ENCODE measurements at regions not wholly inside any gene's neighbourhood (a gene's known extent, or its start where the extent isn't known, plus 50 kb on each side); places are given as distances from the start of the nearest gene placed in this dataset.

GRCh38 chr5:88613051-88613450, 269.9 kb downstream of the MEF2C start:
- DNase-seq (ENCODE audit: low read depth): no peak
- H3K4me3 ChIP-seq (ENCODE audit: low read depth, low read length): no peak overlapping the region
- TF ChIP-seq CTCF (conservative IDR thresholded peaks at IDR 0.05; ENCODE audit: low read depth, low read length): no peak

- no peak overlapping the region for H3K4me3 ChIP-seq (ENCODE audit: low read depth, low read length)
- no peak for TF ChIP-seq CTCF (conservative IDR thresholded peaks at IDR 0.05; ENCODE audit: low read depth, low read length)
- no peak for DNase-seq (ENCODE audit: low read depth)
Measured at GRCh38 chr5:88610586-88610985, 272.4 kb downstream of the MEF2C start.

- DNase-seq (ENCODE audit: low read depth): no peak
- no peak for TF ChIP-seq CTCF (conservative IDR thresholded peaks at IDR 0.05; ENCODE audit: low read depth, low read length)
- no peak overlapping the region for H3K4me3 ChIP-seq (ENCODE audit: low read depth, low read length)
Measured at GRCh38 chr5:88607492-88607891, 275.5 kb downstream of the MEF2C start.

DNA sequence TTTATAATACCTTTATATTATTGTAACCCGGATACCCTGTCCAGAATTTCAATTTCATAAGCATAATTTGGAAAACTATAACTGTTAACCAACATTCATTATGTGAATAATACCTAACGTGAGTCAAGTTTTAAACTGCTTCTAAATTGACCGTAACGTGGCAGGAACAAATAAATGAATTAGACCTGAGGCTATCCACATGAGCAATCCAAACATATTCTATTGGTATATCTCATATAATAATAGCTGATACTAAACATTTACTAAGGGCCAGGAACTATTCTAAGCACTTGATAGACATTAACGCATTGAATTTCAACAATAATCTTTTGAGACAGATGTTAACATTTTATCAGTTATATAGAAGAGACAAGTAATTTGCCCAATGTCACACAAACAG, 276.4 kb downstream of the MEF2C start:
- no peak for TF ChIP-seq CTCF (conservative IDR thresholded peaks at IDR 0.05; ENCODE audit: low read depth, low read length)
- no peak overlapping the region for H3K4me3 ChIP-seq (ENCODE audit: low read depth, low read length)
- DNase-seq (ENCODE audit: low read depth): no peak

- H3K4me3 ChIP-seq (ENCODE audit: low read depth, low read length): no peak overlapping the region
- DNase-seq (ENCODE audit: low read depth): no peak
- no peak for TF ChIP-seq CTCF (conservative IDR thresholded peaks at IDR 0.05; ENCODE audit: low read depth, low read length)
Measured at GRCh38 chr5:88606173-88606572, 276.8 kb downstream of the MEF2C start.

- TF ChIP-seq CTCF (conservative IDR thresholded peaks at IDR 0.05; ENCODE audit: low read depth, low read length): peak; percentile 57
- no peak for DNase-seq (ENCODE audit: low read depth)
- H3K4me3 ChIP-seq (ENCODE audit: low read depth, low read length): no peak overlapping the region
Measured at GRCh38 chr5:88602584-88602983, 280.4 kb downstream of the MEF2C start.

- no peak for DNase-seq (ENCODE audit: low read depth)
- no peak overlapping the region for H3K4me3 ChIP-seq (ENCODE audit: low read depth, low read length)
- no peak for TF ChIP-seq CTCF (conservative IDR thresholded peaks at IDR 0.05; ENCODE audit: low read depth, low read length)
Measured at GRCh38 chr5:88594441-88594840, 288.5 kb downstream of the MEF2C start.
